Stimulated activated CD4-positive, alpha-beta T cell treated with anti-CD3 and anti-CD28 coated beads, Interleukin-1b, Interleukin-23, amount 100 ng/mL, for 48 hours (primary cell): ENCODE measurements at regions not wholly inside any gene's neighbourhood (a gene's known extent, or its start where the extent isn't known, plus 50 kb on each side); places are given as distances from the start of the nearest gene placed in this dataset.
A peak's percentile ranks its signal among the peaks of the same experiment; 100 is the strongest.
"Not testable (repeated sequence)": the region's sequence is repeated elsewhere in the genome, so short reads cannot be mapped to it uniquely, and the experiment has no call there.

Experiments
- DNase-seq: peaks from one replicate; pipeline ENCODE4 v3.0.0-alpha.2; 2020

DNA sequence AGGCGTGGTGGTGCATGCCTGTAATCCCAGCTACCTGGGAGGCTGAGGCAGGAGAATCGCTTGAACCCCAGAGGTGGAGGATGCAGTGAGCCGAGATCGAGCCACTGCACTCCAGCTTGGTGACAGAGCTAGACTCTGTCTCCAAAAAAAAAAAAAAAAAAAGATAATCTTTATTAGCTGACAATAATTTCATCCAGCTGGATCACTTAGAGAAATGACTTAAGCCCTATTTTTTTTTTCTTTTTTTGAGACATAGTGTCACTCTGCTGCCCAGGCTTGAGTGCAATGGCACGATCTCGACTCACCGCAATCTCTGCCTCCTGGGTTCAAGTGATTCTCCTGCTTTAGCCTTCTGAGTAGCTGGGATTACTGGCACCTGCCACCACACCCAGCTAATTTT is 51.6 kb upstream of the MAP4K4 start:
- not testable (repeated sequence) for DNase-seq

DNA sequence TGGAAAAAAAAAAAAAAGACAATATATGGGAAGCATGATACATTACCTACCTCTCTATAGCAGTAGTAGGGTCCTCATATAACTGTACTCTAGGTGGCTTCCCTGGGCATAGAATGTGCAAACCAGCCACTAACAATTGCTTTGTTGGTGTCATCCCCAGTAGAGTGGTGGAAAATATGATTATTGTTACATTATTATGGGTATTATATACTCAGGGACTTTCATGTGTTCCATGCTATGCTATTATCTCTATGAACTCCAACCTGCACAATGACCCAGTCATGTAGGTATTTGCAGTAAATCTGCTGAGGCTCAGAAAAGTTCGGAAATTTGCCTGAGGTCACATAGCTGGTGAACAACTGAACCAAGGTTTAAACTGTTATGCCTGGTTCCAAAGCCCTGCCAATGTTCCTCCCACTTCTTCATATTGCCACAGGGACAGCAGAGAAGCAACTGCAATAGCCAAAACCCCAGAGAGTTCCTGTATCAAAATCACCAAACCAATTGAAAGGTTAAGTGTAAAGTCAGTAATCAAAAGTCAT is 52.6 kb upstream of the MAP4K4 start:
- no peak for DNase-seq

DNA sequence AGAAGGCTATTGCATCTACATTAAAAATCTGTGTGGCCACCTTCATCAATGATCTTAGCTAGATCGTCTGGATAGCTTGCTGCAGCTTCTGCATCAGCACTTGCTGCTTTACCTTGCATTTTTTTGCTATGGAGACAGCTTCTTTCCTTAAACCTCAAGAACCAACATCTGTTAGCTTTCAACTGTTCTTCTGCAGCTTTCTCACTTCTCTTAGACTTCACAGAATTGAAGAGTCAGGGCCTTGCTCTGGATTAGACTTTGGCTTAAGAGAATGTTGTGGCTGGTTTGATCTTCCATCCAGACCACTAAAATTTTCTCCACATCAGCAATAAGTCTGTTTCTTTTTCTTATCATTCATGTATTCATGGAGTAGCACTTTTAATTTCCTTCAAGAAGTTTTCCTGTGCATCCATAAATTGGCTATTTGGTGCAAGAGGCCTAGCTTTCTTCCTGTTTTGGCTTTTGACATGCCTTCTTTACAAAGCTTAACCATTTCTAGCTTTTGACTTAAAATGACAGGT is 54.4 kb upstream of the MAP4K4 start:
- no peak for DNase-seq

DNA sequence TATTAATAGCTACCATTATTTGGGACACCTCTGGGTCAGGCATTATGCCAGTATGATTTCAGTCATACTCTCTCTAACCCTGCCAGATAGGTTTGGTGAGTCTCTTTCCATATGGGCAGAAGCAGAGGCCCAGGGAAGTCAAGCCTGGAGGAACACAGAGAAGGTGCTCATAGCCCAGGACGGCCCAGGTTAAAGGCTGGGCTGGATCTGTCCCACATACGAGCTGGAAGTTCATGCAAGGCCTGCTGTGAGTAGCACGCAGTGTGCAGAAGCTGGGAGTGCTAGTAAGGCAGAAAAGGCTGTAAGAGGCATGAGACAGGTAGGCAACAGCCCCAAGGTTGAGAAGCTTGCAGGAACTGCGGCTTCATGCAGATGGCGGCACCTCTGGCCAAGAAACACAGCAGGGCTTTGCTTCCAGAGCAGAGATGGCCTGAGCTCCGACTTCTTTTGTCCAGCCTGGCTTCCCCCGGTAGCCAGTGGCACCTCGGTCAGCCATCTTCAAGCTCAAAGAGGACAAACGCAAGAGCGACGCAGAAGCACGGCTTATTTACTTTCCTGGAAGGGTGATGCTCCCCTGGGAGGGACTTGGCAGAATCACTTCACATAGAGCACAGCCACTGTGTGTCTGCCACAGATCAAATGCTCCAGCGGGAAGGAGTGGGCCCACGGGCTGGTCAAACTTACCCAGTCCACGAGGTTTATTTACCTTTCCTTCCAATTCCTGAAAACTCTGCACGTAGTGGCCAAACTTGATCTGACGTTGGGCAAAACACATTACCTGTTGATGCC is 58.5 kb upstream of the MAP4K4 start:
- no peak for DNase-seq

DNA sequence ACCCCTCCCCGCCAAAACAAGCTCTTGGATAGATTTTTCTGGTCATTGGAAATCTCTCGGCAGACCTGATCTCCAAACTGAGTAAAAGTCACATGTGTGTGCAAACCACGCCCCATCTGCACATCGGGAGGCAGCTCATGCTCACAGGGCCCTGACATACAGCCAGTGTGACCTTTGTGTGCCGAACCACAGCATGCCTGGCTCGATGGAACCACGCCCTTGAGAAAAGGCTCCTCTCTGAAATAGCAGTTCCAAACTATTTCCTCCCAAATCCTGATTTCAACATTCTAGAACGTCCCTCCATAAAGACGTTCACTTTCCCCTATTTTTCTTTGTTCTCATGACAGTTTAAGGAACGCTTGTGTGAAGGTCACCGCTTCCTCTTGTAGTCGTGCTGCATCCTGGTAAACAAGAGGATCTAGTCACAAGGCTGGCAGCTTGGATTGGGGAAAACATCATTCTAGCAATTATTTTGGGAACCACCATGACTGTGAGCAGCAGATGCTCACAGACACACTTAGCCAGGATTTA is 59.3 kb upstream of the MAP4K4 start:
- no peak for DNase-seq

DNA sequence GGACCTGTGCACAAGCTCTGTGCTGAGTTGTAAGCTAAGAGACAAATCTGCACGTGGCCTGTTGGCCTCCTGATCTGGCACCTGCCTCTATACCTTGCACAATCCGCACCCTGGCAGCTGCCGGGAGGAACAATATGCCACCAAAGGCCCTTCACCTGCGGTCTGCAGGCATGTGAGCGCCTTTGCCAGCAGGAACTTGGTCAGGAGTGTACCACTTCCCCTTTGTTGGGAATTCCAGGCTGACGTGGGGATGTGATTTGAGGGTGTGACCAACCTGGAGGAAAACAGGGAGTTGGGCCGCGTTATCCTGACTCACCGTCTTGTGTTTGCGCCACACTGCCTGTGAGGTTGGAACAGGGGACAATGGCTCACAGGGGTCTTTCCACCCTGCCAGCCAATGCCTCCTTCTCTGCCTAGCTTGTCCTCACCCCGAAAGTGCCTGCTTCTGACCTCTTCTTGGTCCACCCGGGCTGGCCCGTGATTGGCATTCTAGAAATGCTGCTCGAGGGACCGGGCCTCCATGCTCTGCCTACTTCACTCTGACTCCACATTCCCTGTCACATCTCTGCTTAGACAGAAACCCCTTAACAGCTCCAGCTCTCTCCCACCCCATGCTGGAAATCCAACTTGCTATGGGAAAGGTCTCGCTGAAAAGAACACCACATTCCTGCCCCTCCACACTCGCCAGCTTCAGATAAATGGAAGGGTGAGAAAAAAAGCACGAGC is 67.1 kb upstream of the MAP4K4 start:
- DNase-seq, result no peak

DNA sequence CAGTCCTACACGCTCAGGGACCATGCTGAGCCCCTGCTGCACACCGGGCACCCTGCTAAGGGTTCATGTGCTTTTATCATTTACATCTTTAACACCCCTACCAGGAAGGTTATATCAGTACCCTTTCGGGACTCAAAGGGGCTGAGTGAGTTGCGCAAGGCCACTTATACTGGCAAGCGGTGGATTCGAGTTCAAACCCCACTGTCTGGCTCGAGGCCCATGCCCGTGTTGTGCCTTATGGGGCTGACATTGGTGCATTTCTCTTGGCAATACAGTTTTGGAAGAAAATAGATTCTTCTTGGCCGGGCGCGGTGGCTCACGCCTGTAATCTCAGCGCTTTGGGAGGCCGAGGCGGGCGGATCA is 69.5 kb upstream of the MAP4K4 start:
- no peak for DNase-seq

DNA sequence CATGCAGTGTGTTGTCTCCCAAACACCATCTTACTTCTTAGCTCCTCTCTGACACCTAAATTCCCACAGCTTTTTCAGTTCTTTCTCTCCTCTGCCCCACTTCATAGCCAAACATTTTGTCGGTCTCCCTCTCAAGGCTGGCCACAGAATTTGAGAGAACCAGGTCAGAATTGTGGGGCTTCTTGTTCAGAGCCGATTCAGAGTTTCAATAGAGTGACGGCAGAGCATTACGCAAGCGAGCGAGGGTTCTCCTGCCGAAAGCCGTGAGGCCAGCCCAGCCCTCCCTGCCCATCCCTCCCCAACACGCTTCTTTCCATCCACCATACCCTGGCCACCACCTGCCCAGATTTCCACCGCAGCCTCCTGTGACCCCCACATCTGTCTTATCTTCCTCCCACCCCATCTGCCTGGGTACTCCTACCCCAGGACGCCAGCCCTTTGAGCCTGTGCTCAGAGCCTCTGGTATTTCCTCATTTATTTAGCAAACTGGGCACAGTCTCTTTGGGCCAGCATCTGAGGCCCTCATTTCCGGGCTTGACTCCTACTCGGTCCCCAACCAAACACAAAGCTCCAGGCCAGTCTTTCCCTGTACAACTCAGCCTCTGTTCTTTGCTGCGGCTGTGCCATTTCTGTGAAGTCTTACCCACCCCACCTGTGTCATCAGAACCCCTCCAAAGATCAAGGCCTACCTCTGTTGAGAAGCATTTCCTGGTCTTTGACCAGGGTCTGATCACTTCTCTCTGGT is 70.0 kb upstream of the MAP4K4 start:
- no peak for DNase-seq

DNA sequence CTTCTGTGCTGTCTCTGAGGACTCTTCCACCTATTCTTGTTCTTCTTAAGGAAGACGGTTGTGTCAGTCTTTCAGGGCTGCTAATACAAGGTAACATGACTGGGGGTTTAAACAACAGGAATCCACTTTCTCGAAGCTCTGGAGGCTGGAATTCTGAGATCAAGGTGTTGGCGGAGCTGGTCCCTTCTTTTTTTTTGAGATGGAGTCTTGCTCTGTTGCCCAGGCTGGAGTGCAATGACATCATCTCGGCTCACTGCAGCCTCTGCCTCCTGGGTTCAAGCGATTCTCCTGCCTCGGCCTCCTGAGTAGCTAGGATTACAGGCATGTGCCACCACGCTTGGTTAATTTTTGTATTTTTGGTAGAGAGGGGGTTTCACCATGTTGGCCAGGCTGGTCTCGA is 71.7 kb upstream of the MAP4K4 start:
- not testable (repeated sequence) for DNase-seq

DNA sequence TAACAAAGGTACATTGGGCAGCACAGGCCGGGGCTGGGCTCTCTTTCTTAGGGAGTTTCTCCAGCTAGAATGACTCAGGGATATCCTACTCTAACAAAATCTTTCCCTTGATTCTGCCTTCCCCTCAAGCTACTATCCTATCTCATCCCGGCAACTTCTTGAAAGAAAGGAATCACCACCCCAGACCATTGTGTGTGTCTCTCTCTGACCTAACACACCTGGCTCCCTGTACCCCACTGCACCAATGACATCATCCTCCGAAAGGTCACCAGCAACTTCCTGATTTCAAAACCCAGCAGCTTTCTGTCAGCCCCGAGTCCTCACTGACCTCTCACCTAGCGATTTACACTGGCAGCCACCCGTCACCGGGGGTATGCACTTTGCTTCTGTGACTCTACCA is 72.1 kb upstream of the MAP4K4 start:
- no peak for DNase-seq

DNA sequence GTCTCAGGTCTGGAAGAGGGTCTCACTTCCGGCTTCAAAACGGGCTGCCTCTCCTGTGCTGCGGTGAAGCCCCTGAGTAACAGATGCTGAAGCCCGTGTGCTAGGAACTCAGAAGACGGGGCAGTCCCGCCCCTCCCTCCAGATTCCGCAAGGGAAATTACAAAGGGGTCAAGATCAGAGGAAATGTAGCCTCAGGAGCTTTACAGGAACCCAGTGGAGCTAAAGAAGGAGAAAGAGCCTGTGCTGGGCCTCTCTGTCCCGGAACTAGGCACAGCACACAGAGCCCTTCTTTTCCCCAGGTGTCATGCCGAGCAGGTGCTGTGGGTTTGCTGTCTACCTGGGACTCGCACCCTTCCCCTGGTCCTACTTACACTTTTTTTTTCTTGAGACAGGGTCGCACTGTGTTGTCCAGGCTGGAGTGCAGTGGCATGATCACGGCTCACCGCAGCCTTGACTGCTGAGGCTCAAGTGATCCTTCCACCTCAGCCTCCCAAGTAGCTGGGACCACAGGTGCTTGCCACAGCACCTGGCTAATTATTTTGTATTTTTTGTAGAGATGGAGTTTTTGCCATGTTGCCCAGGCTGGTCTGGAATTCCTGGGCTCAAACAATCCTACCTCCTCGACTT is 72.7 kb upstream of the MAP4K4 start:
- no peak for DNase-seq

DNA sequence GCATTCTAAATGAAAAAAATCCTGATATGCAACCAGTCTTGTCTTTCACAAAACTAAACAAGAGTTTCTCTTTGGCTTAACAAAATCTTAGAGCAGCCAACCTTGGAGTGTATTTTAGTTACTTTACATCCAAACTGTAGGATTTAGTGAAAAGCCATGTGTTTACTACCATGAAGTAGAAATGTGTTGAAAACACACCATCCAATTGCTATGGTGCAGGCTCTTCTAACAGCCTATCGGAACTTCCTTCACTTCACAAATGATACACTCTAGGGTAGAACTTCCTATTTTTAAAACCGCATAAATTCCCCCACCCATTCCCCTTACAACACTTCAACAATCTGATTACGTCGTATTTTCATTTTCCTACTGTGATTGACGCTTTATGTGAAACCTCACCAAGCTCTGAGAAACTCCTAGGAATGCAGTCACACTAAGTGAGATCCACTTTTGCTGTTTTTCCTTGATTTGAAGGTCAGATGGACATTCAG is 74.4 kb upstream of the MAP4K4 start:
- no peak for DNase-seq

DNA sequence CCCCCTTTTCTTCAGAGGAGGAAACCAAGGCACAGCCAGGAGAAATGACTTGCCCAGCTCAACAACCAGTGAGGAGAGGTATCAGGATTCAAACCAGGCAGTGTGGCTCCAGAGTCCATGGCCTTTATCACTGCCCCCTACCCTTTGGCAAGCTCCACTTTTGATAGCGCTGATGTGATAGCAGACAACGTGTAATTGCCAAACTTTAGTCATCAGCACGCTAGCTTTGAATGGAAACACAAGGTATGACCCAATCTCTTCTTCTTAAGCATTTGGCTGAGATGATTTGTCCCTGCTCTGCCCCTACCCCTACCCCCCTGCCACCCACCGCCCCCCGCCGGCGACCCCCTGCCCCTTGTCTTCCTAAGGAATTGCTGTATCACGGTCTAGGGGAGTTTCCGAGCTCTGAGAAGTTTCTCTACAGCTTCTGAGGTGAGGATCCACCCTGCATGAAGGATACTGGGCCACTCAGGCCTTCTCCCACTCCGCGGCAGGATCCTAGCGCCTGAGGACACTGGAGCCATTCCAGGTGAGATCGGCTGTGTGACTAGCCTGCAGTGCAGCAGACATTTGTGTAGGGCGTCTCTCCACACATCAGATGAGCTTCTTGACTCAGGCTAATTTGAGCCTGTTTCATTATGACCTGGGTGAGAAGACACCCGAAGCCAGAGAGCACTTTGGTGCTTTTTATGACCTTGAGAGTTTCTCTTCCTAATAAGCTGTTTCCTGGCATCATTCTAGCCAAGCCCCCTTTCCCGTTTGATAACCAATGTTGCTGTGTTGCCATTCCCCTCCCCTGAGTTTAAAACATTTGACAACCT is 75.1 kb upstream of the MAP4K4 start:
- DNase-seq, result peak; percentile 31

DNA sequence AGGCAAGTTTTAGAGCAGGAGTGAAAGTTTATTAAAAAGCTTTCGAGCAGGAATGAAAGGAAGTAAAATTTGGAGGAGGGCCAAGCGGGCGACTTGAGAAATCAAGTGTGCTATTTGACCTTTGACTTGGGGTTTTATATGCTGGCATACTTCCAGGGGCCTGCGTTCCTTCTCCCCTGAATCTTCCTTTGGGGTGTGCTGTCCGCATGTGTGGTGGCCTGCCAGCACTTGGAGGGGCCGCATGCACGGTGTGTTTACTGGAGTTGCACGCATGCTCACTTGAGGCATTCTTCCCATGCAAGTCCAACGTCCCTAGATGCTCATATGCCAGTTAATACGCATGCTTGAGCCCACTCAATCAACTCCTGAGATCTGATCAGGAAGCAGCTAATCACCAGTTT is 78.3 kb upstream of the MAP4K4 start:
- no peak for DNase-seq

DNA sequence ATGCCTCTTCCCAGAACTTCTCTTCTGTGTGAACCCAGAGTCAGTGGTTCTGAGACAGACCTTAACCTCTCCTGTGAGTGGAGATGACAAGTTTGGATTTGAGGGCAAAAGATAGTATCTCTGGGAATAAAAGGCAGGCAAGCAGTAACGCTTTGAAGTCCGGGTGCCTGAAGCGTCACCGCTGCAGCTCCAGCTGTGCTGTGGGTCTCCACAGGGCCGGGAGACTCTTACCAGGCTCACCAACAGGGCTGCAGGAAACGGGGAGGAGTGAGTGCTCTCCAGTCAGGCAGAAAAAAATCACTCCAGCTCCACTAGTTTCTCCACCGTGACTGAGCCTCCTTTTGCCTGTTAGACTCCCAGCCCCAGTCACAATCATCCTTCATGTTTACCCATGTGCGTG is 79.7 kb upstream of the MAP4K4 start:
- no peak for DNase-seq

DNA sequence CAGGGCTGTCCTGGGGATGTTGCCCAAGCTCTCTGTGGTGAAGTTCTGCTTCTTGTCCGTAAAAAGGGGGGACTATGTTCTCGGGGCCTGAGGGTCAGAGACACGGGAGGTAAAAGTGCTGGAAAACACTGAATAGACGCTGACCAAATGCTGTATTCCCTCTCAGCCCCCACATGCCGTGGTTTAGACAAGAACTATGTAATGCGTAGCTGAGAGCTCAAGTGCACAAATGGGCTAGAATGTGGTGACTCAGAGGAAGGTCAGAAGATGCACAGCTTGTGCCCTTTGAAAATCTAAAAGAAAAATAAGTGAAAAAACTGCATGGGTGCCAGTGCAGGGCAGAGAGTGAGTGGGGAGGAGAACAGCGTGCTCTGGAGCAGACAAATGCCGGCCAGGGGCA is 80.3 kb upstream of the MAP4K4 start:
- DNase-seq, result no peak

DNA sequence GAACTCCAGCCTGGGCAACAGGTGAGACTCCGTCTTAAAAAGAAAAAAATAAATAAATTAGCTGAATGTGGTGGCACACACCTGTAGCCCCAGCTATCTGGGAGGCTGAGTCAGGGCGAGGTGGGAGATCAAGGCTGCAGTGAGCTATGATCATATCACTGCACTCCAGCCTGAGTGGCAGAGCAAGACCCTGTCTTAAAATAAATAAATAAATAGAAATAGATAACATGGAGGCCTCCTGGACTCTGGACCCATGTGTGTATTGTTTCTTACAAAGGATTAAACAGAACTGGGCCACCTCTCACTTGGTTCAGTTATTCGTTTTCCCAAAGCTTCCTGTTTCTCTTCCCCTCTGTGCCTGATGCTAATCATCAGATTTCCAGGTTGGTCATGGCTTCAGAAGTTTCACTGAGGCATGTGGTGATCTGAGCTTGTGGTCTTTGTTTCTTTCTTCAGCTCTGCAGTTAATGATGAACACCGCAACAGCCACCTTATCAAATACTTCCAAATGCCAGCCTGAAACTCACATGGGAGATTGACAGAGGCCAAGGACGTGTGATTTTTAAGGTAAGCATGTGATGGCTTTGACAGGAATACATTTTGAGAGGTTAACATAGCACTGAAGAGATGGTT is 83.3 kb upstream of the MAP4K4 start:
- DNase-seq, result no peak

DNA sequence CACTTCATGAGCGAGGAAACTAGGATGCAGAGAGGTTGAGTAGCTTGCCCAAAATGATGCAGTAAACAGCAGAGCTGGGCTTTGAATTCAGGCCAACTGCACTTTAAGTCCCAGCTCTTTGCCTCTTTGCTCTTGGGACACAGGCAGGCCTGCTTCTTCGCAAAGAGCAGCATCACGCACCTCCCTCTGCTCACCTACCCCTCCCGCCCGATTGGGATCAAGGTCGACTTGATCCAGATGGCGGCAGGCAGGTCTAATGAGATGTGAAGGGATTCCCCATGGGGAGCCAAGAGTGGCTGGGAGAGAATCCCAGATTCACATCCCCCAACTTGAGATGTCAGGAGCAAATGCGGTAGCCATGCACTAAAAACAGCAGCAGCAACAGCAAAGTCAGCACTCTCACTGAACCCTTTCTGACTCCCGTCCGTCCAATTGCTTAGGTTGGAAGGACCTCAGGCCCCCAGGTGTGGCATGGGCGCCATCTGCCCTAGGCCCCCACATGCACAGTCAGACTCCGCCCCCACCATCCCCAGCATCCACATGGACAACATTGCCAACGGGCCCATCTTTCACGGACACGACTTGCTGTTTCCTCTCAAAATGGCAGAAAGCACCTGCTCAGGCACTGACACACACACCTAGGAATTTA is 84.3 kb upstream of the MAP4K4 start:
- DNase-seq, result no peak

DNA sequence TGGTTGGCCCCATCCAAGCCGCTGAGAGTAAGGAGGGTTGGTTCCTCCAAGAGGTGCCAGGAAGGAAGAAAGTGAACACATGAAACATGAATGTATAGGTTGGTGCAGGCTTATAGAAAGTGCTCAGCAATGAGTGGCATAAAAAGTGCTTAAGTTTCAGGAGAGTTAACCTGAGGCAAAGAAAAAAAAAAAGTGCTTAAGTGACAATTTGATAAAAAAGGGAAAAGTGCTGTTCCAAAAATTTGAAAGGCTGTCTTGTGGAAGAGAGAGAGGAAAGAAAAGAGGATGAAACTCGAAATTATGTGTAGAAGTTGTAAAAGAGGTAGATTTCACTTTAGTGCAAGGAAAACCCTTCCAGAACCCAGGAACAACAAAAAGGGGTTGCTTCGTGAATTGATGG is 85.5 kb upstream of the MAP4K4 start:
- no peak for DNase-seq

DNA sequence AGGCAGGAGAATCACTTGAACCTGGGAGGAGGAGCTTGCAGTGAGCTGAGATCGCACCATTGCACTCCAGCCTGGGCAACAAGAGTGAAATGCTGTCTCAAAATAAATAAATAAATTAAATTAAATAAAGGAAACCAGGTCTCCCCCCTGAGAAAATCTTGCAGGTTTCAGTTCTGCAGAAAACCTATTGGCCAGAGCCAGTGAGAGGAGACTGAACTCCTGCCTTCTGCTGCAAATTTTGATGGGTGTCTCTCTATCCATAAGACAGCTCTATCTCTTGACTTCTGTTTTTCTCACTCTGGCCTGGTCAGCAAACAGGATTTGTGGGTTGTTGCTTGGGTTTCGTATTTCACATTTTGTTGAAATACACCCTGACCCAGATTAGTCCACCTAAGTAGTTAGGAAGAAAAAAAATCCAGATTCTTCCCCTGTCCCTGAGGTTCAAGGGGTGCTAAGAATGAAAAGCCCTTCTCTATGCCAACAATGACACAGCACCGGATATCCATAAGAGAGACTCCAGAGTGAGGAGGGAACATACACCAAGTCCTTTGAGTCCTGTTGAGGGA is 86.7 kb upstream of the MAP4K4 start:
- DNase-seq, result no peak
